HEK293T (cell line): ENCODE measurements at regions not wholly inside any gene's neighbourhood (a gene's known extent, or its start where the extent isn't known, plus 50 kb on each side); places are given as distances from the start of the nearest gene placed in this dataset.

Experiments used
- BHLHE40 ChIP-seq: fragments of 450-650 bp; IDR thresholded peaks from 2 replicates; pipeline ENCODE4 v1.6.1; 2016; ENCODE audit warnings: mild to moderate bottlenecking, moderate library complexity, borderline replicate concordance
- ELF4 ChIP-seq: fragments of 450-650 bp; IDR thresholded peaks from 2 replicates; pipeline ENCODE4 v1.6.1; 2017; ENCODE audit warnings: antibody characterized with exemption
- FOXK2 ChIP-seq: fragments of 450-650 bp; IDR thresholded peaks from 2 replicates; pipeline ENCODE4 v1.6.1; 2016; ENCODE audit warnings: mild to moderate bottlenecking
- HDGF ChIP-seq: fragments of 450-650 bp; IDR thresholded peaks from 2 replicates; pipeline ENCODE4 v1.6.1; 2017; ENCODE audit warnings: antibody characterized with exemption, borderline replicate concordance
- NFRKB ChIP-seq: fragments of 450-650 bp; IDR thresholded peaks from 2 replicates; pipeline ENCODE4 v1.6.1; 2016; ENCODE audit warnings: mild to moderate bottlenecking, moderate library complexity
- PKNOX1 ChIP-seq: fragments of 450-650 bp; IDR thresholded peaks from 2 replicates; pipeline ENCODE4 v1.6.1; 2016
- SP1 ChIP-seq: fragments of 450-650 bp; IDR thresholded peaks from 2 replicates; pipeline ENCODE4 v1.6.1; 2017
- SUZ12 ChIP-seq: fragments of 450-650 bp; IDR thresholded peaks from 2 replicates; pipeline ENCODE4 v1.6.1; 2016; ENCODE audit warnings: mild to moderate bottlenecking
- TARDBP ChIP-seq: fragments of 450-650 bp; IDR thresholded peaks from 2 replicates; pipeline ENCODE4 v1.6.1; 2016
- ZNF384 ChIP-seq: fragments of 450-650 bp; IDR thresholded peaks from 2 replicates; pipeline ENCODE4 v1.6.1; 2016

GRCh38 chr14:41154143-41154807, 452.4 kb upstream of the LRFN5 start:
- TF ChIP-seq NFRKB (no peak), BHLHE40 (no peak), FOXK2 (no peak), ELF4 (no peak), ZNF384 (no peak), SP1 (no peak), PKNOX1 (no peak), TARDBP (no peak), SUZ12 (no peak), HDGF (no peak)
